Right lobe of liver (tissue), 4 donors: ENCODE measurements at regions not wholly inside any gene's neighbourhood (a gene's known extent, or its start where the extent isn't known, plus 50 kb on each side); places are given as distances from the start of the nearest gene placed in this dataset.

ENCODE experiments used
- CTCF ChIP-seq, 4 donors: fragments of 200-600 bp in 3 of 4; fragments of 450-650 bp in 1 of 4; IDR thresholded peaks; one replicate each; pipeline versions ENCODE4 v1.5.1 to v1.8.0; 2016 to 2022; ENCODE audit warnings: antibody characterized with exemption in 4 of 4, mild to moderate bottlenecking in 2 of 4
- POLR2A ChIP-seq: fragments of 450-650 bp; IDR thresholded peaks from one replicate; pipeline ENCODE4 v1.6.1; 2017; ENCODE audit warnings: antibody characterized with exemption, mild to moderate bottlenecking
- donor health status: DM: no; HTN: no; CAD: no.
- donor health status: DM: no; HTN: no; CAD: no.
- donor health status: DM: no; HTN: yes; CAD: no.

- no peak for TF ChIP-seq CTCF (IDR thresholded peaks at IDR 0.05)
- TF ChIP-seq POLR2A, result no peak
Observed at GRCh38 chr6:84372290-84372689, 144.8 kb upstream of the CEP162 start.
